Prostate gland (tissue), 2 donors: ENCODE measurements at regions not wholly inside any gene's neighbourhood (a gene's known extent, or its start where the extent isn't known, plus 50 kb on each side); places are given as distances from the start of the nearest gene placed in this dataset.

Experiments
- DNase-seq: peaks from one replicate; pipeline ENCODE4 v3.0.0-alpha.2; 2019; ENCODE audit warnings: low spot score
- H3K27ac ChIP-seq, 2 donors: fragments of 200-600 bp; sonication (generic); 2 replicates each; pipeline ENCODE4 v1.5.1; 2017 to 2019
- H3K27me3 ChIP-seq: fragments of 200-600 bp; sonication (generic); replicated peaks from 2 replicates; pipeline ENCODE4 v1.5.1; 2019; ENCODE audit not compliant: insufficient read depth
- H3K36me3 ChIP-seq, 2 donors: fragments of 200-600 bp; sonication (generic); 1 replicate in 1 of 2; 2 replicates in 1 of 2; pipeline versions ENCODE4 v1.5.1 to v1.8.1; 2017 to 2019
- H3K4me1 ChIP-seq: fragments of 200-600 bp; sonication (generic); replicated peaks from 2 replicates; pipeline ENCODE4 v1.5.1; 2019
- H3K4me3 ChIP-seq, 2 donors: fragments of 200-600 bp; sonication (generic); 2 replicates each; pipeline ENCODE4 v1.5.1; 2017 to 2019
- H3K9me3 ChIP-seq: fragments of 200-600 bp; sonication (generic); 2 replicates; pipeline ENCODE4 v1.5.1; 2017
- POLR2A ChIP-seq: fragments of 450-650 bp; IDR thresholded peaks from one replicate; pipeline ENCODE4 v1.6.1; 2016; ENCODE audit warnings: antibody characterized with exemption, mild to moderate bottlenecking
- POLR2AphosphoS5 ChIP-seq: sonication (generic); formaldehyde crosslinking; IDR thresholded peaks from one replicate; pipeline ENCODE4 v1.6.1; 2017; ENCODE audit warnings: antibody characterized with exemption
- WGBS: methylation state at CpG from one replicate; pipeline ENCODE4 v1.1.5; 2018; 5-methylcytosine and 5-hydroxymethylcytosine counted together
- intact Hi-C: fragments of 100-400 bp; cut with DNase I; formaldehyde crosslinking; loops from one replicate; pipeline ENCODE4 v1.14.2; 2022
- TF ChIP-seq, protein P1 (sequence below), 4 experiments: fragments of 200-600 bp in 2 of 4; fragments of 450-650 bp in 2 of 4; sonication (generic) in 2 of 4; IDR thresholded peaks; 1 replicate in 3 of 4; 2 replicates in 1 of 4; pipeline ENCODE4 v1.5.1; 2016 to 2019; ENCODE audit warnings: antibody characterized with exemption in 4 of 4, mild to moderate bottlenecking in 2 of 4, moderate library complexity in 2 of 4

DNA sequence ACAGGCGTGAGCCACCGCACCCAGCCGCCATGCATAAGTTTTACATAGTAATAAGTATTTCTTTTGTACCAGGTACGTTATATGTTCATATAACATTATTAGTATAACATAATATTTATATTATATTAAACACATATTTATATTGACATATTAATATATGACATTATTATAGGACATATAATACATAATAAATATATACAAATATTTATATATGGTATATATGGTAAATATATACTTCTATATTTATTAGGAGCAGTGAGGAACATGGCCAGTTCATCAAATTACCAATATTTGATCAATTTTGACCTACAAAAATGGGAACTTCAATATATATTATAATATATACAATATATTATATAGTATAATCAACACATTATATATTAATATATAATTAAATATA, 245.9 kb upstream of the FGGY start:
- Histone ChIP-seq H3K36me3 (no peaks in the 10 kb centered on the region), H3K27me3 (no peaks in the 10 kb centered on the region), H3K4me3 (no peak overlapping the region), H3K9me3 (no peaks in the 10 kb centered on the region), H3K27ac (no peak overlapping the region), H3K4me1 (peaks cover 7% of the 10 kb centered on the region)
- intact Hi-C loops = no loop called here
- DNase-seq = no peak
- TF ChIP-seq, protein P1, sequence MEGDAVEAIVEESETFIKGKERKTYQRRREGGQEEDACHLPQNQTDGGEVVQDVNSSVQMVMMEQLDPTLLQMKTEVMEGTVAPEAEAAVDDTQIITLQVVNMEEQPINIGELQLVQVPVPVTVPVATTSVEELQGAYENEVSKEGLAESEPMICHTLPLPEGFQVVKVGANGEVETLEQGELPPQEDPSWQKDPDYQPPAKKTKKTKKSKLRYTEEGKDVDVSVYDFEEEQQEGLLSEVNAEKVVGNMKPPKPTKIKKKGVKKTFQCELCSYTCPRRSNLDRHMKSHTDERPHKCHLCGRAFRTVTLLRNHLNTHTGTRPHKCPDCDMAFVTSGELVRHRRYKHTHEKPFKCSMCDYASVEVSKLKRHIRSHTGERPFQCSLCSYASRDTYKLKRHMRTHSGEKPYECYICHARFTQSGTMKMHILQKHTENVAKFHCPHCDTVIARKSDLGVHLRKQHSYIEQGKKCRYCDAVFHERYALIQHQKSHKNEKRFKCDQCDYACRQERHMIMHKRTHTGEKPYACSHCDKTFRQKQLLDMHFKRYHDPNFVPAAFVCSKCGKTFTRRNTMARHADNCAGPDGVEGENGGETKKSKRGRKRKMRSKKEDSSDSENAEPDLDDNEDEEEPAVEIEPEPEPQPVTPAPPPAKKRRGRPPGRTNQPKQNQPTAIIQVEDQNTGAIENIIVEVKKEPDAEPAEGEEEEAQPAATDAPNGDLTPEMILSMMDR (IDR thresholded peaks at IDR 0.05) = no peak
- TF ChIP-seq POLR2A (no peak), POLR2AphosphoS5 (no peak)
- WGBS = 87% methylated on average over 4 of the region's 4 CpGs

DNA sequence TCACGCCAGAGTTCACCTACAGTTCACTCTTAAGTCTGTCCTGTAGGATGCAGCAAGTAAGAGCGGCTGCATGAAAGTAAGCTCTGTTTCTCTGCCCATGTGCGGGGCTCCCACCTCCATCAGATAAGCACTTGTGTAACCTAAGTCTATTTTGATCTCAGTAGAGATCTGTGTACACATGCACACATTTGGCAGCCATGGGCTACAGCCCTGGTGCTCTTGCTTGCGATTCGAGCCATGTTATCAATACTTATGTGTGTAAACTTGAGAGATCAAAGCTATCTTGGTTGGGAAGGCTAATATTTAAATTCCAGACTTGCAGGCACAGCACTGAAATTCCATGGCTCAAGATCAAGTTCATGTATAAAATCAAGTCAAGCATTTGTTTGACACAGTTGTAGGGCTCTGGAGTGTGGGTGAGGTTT, 244.7 kb upstream of the FGGY start:
- peak; percentile 83 for TF ChIP-seq POLR2AphosphoS5
- TF ChIP-seq, protein P1 (IDR thresholded peaks at IDR 0.05) = no peak
- Histone ChIP-seq H3K27ac (peak overlapping the region in 1 of 2 donors; percentile 59), H3K4me3 (no peak overlapping the region), H3K4me1 (peaks cover 13% of the 10 kb centered on the region), H3K36me3 (no peaks in the 10 kb centered on the region), H3K27me3 (no peaks in the 10 kb centered on the region), H3K9me3 (no peaks in the 10 kb centered on the region)
- WGBS = 52% methylated on average over 5 of the region's 5 CpGs
- peak; percentile 76 for DNase-seq
- intact Hi-C loops = no loop called here

DNA sequence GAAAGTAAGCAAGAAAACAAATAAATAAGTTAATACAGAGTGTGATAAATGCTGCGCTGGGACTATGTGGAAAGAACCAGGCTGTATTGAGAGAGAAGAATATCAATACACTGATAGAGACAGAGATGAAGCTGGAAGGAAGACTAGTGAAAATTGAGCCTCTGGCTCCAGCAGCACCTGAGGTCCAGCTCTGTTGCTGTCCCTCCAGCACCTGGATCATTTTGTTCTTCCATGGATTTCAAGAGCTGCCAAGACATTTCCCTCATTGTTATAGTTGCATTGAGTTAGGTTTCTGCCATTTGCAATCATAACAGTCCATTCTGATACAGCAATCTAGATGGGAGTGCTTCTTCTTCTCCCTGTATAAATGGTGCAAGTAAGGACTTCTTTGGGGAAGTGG, 242.7 kb upstream of the FGGY start:
- H3K4me3 ChIP-seq = no peak overlapping the region
- WGBS = 97% methylated on average over 1 of the region's 1 CpG
- intact Hi-C loops = no loop called here
- H3K36me3 ChIP-seq = no peaks in the 10 kb centered on the region
- TF ChIP-seq, protein P1 (IDR thresholded peaks at IDR 0.05) = no peak
- TF ChIP-seq POLR2A (no peak), POLR2AphosphoS5 (no peak)
- DNase-seq = no peak
- H3K27me3 ChIP-seq = no peaks in the 10 kb centered on the region
- peak overlapping the region in 1 of 2 donors; percentile 59 for H3K27ac ChIP-seq
- H3K9me3 ChIP-seq = no peaks in the 10 kb centered on the region
- H3K4me1 ChIP-seq = peaks cover 17% of the 10 kb centered on the region

DNA sequence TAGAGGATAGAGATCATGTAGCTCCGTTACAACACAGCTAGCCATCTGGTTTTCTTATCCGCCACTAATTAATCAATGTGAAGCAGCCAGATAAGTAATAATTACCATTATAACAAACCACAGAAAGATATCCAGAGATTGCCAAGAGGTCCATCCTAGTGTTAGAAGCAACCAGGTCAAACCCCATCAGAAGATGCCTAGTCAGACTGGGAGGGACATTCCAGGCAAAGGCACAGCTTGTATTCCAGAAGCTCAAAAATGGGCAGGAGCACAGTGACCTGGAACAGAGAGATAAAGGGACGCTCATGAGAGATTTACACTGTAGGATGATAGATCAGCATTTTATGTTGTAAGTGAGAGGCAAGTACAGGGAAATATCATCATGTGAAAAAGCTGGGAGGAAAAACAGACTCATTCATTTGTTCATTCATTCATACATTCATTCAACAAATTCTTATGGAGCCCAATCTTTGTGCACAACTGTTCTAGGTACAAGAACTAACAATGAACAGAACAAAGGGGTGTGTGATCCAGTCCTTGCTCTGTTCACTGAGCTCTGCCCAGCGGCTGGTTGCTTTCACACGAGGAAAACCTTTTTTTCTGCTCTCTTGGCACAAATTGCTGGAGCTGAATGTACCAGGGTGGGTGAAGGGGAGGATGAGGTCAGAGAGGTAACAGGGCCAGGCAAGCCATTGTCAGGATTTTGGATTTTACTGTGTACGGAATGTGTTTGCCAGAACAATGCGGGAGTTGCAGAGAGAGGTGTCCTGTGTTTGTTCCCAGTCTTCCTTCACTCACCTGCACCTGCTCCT, 240.8 kb upstream of the FGGY start:
- intact Hi-C loops = no loop called here
- Histone ChIP-seq H3K9me3 (no peaks in the 10 kb centered on the region), H3K4me1 (peaks cover 17% of the 10 kb centered on the region), H3K27me3 (no peaks in the 10 kb centered on the region), H3K27ac (peak overlapping the region; percentile 57 to 58), H3K4me3 (no peak overlapping the region), H3K36me3 (no peaks in the 10 kb centered on the region)
- TF ChIP-seq POLR2A (no peak), POLR2AphosphoS5 (peak; percentile 26)
- TF ChIP-seq, protein P1 (IDR thresholded peaks at IDR 0.05) = no peak
- WGBS = 41% methylated on average over 7 of the region's 7 CpGs
- DNase-seq = no peak

DNA sequence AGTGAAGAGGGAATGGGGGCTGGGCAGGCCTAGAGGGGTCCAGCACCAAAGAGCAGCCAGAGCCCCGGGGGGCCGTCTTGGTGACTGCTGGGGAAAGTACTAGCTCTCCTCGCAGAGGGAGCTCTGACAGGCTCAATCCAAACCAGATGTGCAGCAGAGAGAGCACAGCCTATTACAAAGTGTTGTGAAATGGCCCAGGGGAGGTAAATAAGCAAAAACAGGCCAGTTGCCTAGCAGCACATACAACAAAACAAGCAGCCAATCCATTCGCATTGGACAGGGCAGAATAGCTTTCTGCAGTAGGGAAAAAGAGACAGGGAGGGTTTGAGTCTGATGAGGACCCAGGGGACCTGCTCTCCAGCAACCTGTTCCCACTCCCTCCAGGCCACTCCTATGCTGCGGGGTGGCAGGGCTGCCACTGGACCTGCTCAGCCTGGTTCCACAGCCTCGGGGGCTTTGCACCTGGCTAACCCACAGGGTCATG, 239.6 kb upstream of the FGGY start:
- DNase-seq = peak; percentile 69
- Histone ChIP-seq H3K4me3 (no peak overlapping the region), H3K36me3 (no peaks in the 10 kb centered on the region), H3K27me3 (no peaks in the 10 kb centered on the region), H3K27ac (peak overlapping the region; percentile 57 to 58), H3K4me1 (peaks cover 23% of the 10 kb centered on the region), H3K9me3 (no peaks in the 10 kb centered on the region)
- no peak for TF ChIP-seq POLR2A
- TF ChIP-seq POLR2AphosphoS5 = peak; percentile 81
- intact Hi-C loops = no loop called here
- WGBS = 35% methylated on average over 6 of the region's 6 CpGs
